HG03139 (cell line): ENCODE measurements at regions not wholly inside any gene's neighbourhood (a gene's known extent, or its start where the extent isn't known, plus 50 kb on each side); places are given as distances from the start of the nearest gene placed in this dataset.

Experiments used
- ATAC-seq: cut with Tn5 transposase; IDR thresholded peaks from one replicate; pipeline ENCODE4 v1.9.1; 2021; ENCODE audit not compliant: unreplicated experiment

DNA sequence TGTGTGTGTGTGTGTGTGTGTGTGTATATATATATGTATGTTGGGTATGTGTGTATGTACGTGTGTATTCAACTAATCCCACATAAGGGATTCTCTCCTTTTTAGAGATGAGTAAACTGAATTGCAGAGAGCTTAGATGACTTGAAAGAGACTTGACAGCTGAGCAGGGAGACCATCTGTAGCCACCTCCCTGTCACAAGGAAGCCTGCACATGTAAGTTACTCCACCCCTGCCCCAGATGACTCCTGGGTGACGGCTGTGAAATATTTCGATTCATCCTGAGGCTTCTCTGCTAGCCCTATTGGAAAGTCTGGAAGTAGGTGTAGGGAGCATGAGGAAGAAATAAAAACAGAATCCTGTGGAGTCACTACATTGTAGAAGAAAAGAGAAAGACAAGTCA is 480.4 kb downstream of the FOXO1 start:
- ATAC-seq, result no peak

DNA sequence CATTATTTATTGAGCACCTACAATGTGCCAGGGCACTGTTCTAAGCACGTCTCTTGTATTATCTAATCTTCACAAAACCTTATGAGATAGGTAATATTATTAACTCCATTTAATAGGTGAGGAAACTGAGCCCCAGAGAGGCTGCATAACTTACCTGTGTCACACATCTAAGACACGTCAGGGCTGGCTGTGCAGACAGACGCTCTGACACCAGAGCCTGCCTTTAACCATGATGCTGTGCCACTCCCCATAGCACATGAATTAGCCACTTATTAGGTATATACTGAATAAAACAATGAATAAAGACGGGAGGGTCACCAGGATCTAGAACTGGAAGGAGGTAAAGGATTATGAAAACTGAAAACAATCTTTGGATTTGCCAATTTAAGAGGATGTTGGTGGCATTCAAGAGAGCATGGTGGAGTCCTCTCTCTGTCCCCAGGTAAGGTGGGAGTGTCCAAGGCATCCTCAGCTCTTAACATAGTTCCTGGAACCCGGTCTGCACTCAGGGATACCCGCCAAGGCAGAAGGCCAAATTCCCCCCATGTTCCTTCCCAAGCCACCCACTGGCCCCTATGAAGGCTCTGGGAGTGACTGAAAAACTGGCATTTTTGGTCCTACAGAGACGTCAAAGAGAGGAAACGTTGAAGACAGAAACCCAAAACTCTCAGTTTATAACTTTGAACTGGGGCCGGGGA is 479.7 kb downstream of the FOXO1 start:
- no peak for ATAC-seq

DNA sequence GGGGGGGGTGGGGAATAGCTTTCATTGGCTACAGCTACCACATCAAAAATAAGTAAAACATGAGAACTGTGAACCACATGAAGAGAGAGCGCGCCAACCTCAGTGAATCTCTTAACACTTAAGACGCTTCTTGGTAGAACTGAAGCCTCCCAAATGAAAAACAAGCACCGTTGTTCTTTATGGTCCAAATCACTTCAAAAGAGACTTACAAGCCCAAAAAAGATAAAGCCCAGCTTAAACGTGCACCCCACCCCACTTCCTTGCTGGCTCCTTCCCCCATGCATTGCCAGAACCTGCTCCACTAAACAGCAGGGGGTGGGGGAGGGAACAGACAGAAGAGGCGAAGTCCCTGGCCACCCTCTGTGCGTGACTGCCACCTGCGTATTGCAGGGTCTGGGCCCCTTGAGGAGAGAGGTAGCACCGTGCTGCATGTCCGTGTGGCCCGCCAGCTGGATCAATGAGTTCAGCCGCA is 479.1 kb downstream of the FOXO1 start:
- no peak for ATAC-seq

DNA sequence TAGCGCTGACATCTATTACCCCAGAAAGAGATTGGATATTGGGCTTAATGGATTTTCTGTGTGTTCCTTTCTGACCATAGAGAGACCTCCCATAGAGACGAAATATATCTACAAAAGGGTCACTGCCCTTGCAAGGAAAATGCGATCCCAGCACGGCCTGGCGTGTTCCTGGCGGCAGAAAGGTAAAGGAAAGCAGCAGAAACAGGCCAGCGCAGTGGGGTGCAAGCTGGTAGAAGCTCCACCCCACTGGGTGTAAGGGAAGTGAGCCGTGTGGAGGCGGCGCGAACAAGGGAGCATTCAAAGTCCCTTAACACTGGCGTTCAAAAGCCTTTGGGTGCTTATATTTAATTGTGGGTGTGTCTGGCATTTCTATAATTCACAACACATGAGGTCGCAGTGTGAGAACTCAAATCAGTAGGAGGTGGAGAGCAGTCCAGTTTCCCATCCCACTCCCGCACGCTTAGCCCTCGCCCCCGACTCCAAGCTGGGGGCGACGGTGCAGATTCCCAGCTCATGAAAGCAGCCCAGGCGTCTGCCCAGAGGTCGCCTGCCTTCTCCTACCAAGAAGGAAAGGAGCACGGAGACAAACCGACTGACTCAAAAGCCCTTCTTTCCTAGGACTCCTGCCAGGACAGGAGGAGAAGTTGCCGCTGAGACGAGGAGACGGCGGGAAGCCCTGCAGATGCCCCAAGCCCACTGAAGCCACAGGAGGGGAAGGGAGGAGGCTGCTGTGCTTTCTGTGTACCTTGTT is 478.4 kb downstream of the FOXO1 start:
- ATAC-seq, result no peak

DNA sequence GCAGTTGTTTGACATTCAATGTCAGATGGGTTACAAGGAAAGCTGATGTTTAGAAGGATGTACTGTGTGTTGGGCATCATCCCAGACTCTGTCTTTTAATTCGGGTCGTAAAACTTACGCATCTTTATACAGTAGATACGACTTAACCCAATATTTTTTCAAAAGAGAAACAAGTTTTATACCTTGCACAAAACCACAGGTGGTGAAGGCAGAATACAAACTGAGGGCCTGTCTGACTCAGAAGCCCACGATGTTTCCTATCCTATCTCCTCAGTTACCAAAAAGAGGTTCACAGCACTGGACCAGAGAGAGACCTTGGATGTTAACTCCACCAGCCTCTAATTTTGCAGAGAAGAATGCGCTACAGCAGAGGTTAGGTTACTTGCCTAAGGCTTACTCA is 477.0 kb downstream of the FOXO1 start:
- no peak for ATAC-seq

DNA sequence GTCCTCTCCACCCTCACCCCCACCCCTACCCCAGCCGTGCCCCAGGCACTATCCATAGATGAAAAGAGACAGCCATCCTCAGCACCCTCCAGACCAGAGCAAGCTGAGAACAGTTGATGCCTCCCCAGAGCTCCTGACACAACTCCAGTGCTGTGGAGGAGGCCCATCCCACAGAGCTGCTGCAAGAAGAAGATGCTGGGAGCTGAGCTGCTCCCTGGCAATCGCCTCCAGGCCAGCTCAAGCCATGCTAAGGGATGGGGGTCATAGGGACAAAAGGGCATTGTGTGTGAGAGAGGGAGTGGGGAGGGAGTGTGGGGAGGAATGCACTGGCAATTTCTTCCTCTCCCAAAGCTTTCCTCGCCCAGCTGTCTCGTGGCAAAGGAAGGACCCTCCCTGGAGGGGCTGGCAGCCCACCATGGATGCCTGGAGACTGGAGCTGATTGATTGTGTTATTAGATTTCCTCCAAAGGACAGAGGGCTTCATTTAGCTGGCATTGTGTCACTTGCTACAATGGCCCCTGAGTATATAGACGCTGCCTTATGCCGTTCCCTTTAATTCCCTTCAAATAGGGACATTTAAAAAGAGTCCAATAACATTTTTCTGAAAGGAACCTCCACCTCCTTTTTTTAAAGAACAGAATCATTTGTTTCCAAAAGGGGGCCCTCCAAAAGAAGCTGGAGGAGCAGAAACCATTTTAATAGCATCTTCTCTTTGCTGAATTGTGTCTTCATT is 476.4 kb downstream of the FOXO1 start:
- ATAC-seq, result no peak

DNA sequence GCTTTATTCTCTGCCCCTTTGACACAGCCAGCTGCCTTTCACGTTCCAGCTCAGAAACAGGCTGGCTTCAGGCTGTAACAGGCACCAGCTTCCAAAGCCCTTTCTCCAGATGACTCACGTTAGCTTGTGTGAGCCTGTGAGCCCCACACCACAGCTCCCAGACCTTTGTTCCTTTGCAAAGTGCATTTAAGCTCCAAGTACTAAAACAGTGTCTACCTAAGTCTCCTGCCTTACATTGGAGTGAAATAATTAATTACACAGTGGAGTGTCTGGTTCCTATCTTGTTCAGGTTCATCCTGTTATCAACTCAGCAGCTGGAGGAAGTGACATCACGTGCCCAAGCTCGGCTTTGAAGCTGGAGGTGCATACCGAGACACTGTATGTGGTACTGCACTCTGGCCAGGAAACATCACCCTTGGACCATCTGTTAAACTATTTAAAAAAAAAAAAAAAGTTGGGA is 475.8 kb downstream of the FOXO1 start:
- no peak for ATAC-seq

DNA sequence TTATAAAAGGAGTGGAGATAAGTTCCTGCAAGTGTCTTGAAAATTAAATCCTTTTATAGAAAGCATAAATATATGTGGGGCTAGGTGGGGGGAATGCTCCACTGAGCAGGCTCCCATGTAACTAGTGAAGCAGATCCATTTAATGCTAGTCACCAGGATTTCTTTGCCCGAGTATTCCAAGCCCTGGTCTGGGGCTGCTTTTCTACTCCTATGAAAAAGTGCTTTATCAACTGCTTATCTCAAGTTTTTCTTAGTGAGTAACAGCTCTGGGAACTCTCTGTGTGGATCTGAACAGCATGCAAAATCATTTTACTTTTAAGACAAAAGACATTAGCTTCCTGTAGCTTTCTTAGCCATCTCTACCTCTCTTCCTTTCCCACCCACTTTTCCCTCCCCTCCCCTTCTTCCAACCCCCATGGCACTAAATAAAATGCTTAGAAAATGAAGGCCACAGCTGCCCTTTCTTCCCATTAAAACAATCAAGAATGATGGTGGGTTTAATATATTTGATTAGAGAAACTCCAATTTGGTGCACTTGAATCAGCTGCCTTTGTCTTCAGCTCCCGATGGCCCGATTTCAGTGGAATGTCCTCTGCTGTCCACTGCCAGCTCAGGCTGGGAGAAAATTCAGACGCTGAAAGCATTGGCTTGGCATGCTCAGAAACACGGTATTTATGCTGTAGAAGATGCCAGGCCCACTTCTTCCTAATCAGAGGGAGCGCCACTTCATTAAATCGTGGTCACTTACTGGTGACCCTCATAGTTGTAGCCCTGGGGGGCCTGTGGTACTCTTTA is 475.1 kb downstream of the FOXO1 start:
- no peak for ATAC-seq

DNA sequence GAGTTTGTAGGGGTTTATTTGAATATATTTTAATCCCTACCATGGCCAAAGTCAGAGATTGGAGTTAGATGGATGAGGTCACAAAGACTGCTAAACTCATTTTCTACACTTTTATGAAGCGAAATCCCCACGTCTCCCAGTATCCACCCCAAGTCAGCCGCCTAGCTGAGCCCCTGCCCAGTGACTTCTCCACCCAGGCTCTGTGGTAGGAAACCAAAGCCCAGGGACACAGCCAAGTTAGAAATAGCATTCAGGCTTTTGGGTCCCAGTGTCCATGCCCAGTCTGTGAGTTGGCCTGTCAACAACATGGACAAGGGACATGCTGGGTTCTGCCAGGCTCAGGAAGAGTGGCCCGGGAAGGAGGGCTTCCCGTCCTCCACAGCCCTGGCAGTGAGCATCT is 474.0 kb downstream of the FOXO1 start:
- ATAC-seq, result no peak

DNA sequence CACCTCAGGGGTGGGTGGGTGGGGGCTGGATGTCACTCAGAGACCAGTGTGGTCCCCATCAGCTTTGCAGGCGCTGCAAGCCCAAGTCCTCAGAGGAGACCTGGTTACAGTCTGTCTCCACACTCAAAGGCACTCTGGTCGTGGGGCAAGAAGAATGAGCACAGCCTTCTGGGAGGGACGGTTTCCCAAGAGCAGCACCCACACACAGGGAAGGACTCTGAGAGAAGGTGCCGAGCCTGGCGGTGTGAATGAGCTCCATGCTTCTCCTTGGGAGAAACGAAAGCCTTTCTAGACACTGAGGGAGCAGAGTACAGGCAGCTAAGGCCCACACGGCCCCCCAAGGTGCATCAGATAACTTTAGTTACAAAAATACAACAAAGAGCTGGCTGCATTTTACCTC is 473.6 kb downstream of the FOXO1 start:
- no peak for ATAC-seq

DNA sequence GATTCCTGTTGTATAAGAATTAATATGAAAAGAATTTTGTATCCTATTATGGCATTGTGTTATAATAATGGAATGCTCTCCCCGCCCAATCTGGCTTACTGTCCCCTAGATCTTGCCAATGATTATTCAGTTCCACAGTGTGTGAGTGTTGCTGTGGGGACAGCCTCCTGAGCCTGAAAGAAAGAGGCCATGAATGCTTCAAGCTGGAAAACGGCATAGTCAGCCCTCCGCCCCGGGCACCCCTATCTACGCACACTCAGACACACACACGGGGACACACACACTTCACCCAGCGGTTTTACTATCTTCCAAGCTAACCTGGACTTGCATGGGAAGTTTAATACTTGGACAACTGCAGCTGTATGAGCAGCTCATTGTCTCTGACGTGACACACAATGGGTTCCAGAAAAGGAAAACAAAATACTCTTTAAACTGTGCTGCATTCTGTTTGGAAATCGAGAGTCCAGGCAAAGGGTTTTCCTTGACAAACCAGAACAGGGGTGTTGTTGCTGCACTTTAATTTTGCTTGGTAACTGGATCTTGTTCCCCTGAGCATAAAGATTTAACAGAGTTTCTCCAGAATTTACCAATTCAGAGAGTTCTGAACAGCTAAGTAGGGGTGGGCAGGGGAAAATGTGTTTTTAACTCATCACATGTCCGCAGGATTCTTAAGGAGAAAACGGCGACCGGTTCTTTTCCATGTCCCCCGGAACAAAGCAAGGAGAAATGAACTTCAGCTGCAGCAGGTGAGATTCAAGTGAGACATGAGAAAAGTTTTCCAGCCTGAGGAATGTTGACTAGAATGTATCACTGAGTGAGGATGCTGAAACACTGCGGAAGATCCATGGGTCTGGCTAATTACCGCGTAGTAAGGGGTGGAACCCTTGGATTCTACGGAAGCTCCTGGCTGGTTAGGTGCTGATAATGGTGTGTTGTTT is 472.9 kb downstream of the FOXO1 start:
- no peak for ATAC-seq

DNA sequence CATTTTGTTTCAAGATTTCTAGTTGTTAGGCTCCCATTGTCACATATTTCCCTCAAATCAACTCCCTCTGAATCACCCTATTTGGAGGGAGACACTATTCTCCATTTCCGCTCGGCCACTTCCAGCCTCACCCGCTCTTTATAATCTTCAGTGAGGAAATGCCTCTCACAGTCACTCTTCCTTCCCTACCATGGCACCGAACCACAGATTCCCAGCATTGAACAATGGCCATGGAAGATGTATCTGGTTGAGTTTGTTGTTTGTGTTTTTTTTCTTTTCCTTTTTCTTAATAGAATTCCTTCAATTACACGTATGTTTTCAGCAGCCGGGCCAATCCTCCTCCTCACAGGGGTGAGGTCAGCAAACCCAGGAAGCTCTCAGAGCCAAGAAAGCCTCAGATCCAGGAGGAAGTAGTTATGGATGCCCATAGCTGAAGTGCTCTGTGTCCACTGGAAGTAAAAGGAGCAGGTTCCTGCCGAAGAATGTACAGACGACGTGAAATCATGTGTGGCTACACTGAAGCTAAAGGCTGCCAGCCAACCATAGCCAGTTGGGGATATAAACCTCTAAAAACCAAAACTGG is 472.1 kb downstream of the FOXO1 start:
- ATAC-seq, result no peak

DNA sequence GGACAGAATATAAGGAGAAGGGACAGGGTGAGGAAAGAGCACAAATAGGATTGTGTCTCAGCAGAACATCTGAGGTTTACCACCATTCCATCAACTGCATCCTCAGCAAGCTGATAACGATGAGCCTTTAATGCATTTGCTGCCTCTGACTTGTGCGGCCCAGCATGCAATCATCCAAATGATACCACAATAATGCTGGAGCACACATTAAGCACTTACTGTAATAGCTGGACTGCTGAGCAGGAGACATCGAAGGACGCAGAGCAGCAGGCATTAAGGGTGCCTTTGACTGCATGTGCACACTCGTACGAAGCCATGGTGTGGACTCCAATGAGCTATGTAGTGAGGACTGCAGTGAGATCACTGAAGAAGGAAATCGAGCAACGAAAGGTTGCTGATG is 469.4 kb downstream of the FOXO1 start:
- no peak for ATAC-seq

DNA sequence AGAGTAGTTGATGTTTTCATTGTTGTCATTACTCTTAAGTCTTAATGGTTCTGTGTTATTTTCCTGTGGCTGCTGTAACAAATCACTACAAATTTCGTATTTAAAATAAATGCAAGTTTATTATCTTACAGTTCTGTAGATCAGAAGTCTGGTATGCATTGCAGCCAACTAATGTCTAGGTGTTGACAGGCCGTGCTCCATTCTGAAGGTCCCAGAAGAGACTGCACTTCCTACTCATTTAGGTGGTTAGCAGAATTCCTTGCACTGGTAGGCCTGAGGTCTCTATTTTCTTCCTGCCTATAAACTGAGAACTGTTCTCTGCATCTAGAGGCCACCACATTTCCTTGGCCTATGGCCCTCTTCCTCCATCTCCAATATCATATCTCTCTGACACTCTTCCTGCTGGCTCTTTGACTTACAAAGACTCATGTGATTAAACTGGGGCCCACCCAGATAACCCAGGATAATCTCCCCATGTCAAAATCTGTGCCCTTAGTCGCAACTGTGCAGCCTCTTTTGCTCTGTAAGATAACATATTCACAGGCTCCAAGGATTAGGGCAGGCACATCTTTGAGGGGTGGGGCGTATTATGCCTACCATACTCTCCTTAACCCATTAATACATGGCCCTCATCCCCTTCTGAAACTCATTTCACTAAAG is 468.4 kb downstream of the FOXO1 start:
- no peak for ATAC-seq

DNA sequence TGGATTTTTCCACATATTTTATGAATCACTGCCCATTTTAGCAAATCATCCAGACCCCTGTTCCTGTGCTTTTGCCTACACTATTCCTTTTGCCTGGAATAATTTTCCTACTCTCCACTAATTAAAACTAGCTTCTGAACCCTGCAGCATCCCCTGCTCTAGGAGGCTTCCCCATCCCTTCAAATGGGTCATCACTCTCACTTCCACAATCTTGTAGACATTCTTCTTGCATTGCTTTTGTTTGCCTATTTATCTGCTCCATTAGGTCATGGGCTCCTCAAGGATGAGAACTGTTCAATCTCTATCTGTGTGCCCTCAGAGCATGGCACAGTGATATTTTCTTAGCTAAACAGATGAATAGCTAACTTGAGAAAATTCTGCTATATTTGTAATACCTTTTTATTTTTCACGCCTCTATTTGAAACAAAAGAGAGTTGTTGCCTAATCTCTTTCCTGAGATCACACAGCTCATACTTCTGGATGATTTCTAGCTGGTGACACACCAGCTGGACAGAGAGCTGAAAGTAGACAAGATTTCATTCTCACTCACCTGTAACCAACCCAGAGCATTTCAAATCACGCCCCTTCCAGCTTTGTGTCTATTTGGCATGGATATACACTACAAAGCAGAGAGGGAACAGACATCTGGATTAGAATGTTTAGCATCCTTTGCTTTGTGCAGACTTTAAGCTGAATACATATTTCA is 466.0 kb downstream of the FOXO1 start:
- ATAC-seq, result no peak

DNA sequence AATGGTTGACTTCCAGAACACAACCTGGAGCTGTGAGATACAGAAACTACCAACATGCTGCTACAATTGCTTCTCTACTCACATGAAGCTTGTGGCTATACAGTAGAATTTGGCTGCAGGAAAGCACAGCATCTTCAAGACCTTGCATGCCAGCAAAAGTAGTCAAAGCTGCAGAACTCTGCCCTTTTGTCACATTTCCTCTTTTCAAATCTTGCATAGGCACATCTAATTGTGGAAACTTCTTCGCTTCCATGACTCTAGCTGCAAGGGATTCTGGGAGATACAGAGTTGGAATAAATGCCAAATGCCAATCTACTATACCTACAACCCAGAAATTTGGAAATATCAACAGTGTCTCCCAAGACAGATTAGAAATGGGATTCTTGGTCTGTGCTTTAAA is 462.2 kb downstream of the FOXO1 start:
- no peak for ATAC-seq

DNA sequence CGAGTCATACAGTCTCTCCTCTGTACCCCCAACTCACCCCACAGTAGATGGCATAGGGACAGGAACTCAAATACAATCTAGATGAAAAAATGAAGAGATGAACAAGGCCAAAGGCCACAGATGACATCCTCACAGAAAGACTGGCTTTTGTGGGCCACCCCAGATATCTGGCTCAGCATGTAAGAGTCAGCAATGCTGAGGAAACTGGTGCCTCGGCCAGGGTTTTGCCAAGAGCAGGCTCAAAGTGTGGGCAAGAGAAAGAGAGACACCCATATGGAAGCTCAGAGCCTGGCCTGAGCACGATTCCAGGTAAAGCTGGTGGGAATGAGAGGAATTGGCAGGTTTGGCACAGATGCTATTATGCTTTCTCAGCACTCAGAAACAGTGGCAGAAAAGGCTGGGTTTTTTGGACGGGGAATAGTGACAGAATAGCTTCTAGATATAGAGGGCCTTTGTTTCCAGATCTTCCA is 460.6 kb downstream of the FOXO1 start:
- ATAC-seq, result no peak

DNA sequence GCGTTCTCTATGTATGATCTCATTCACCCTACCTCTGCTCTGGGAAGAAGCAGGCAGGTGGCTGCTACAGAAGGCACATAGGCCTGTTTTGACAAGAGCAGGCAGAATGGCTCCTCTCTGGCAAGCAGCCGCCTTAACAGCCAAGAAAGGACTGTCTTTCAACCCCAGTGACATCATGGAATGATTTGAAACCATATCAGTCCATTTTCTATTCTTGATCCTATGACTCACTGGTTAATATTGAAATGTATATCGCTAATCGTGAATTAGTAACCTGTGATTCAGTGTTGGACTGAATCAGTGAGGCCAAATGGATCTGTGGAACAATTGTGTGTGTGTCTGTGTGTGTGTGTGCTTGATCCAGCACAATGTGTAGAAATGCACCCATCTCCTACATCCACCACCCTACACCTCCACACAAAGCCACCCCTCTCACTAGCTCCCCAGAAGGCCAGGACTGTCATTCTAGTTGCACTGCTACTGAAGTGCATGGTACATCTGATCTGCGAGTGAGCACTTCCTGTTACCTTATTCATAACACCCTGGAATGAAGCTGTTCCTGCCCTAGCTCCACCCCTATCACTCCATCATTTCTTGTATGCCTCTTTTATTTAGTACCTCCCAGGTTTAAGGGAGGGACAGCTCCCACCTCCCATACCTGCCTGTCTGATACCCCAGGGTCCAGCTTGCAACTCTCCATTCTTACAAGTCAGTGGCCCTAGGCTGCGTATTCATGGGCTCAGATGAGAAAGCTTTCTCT is 460.0 kb downstream of the FOXO1 start:
- peak; percentile 56 for ATAC-seq
